Right hindlimb (tissue), 1 donor: ENCODE measurements at regions not wholly inside any gene's neighbourhood (a gene's known extent, or its start where the extent isn't known, plus 50 kb on each side); places are given as distances from the start of the nearest gene placed in this dataset.

Experiments used
- DNase-seq: peaks from one replicate; pipeline ENCODE4 v3.0.0-alpha.2; 2018

DNA sequence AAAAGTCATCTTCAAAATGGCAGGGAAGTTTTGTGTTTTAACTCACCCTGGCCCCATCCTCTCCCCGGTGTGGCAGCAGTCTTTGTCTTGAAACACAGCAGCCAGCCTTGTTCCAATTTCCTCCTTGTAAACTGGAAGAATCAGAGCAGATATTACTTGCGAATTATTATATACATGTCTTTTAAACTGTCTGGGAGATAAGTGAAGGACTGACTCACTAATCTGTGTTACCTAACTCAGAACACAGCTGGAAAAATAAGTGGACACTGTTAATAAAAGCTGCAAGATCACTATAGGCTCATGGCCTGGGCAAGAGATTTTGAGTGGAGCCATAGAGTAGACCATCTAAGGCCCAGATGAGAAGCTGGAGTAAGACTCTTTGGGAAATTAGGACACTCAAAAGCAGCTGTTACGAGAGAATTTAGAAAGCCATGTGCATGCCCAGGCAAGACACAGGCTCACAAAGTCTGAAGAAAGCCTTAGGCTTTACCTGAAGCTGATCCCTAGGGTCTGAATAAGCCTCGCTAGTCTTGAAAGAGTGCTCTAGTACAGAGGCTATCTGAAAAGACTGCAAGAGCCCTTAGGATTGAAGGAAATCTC lies 233.0 kb upstream of the RAB4A start:
- DNase-seq, result no peak

DNA sequence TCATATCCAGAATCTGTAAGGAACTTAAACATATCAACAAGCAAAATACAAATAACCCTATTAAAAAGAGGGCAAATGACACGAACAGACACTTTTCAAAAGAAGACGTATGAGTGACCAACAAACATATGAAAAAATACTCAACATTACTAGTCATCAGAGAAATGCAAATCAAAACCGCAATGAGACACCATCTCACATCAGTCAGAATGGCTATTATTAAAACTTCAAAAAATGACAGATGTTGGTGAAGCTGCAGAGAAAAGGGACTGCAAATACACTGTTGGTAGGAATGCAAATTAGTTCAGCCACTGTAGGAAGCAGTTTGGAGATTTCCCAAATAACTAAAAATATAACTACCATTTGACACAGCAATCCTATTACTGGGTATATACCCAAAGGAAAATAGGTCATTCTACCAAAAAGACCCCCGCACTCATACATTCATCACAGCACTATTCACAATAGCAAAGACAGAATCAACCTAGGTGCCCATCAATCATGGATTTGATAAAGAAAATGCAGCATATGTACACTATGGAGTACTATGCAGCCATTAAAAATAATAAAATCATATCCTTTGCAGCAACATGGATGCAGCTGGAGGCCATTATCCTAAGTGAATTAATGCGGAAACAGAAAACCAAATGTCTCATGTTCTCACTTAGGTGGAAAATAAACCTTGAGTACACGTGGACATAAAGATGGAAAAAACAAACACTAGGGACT lies 230.1 kb upstream of the RAB4A start:
- DNase-seq, result no peak

DNA sequence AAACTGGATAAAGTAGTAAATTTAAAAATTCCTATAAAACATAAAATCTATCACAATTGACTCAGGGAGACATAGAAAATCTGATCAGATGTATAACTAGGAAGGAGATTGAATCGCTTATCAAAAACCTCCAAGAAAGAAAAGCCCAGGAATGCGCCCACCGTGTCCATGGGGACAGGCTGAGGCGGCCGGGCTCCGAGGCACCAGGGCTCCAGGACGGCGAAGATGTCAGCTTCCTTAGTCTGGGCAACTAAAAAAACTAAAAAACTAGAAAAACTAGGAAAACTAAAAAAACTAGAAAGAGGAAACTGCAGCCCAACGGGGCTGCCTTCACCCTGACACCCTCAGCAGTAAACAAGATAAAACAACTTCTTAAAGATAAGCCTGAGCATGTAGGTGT lies 229.0 kb upstream of the RAB4A start:
- no peak for DNase-seq

DNA sequence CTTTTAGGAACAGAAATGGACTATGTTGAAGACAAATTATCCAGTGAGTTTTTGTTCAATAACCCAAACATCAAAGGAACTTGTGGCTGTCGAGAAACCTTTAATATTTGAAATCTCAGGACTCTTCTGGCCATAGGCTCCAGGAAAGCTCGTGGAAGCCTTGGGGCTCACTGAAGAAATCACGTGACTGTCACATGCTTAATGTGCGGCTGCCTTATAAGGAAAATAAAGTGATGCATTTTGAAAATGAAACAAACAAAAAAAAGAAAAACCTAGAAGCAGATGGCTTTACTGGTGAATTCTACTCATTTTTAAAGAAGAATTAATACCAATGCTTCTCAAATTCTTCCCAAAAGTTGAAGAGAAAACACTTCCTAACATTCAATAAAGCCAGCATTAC lies 228.4 kb upstream of the RAB4A start:
- DNase-seq, result no peak

DNA sequence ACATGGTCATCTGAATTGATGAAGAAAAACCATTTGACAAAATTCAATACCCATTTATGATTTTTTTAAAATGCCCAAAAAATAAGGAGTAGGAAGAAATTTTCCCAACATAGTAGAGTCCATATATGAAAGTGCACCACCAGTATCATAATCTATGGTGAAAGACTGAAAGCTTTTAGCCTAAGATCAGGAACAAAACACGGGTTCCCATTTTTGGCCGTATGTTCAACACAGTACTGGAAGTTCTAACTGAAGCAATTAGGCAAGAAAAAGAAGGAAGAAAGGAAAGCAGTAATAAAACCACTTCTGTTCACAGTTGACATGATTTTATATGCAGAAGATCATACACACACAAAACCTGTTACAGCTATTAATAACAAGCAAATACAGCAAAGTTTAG lies 227.8 kb upstream of the RAB4A start:
- no peak for DNase-seq

DNA sequence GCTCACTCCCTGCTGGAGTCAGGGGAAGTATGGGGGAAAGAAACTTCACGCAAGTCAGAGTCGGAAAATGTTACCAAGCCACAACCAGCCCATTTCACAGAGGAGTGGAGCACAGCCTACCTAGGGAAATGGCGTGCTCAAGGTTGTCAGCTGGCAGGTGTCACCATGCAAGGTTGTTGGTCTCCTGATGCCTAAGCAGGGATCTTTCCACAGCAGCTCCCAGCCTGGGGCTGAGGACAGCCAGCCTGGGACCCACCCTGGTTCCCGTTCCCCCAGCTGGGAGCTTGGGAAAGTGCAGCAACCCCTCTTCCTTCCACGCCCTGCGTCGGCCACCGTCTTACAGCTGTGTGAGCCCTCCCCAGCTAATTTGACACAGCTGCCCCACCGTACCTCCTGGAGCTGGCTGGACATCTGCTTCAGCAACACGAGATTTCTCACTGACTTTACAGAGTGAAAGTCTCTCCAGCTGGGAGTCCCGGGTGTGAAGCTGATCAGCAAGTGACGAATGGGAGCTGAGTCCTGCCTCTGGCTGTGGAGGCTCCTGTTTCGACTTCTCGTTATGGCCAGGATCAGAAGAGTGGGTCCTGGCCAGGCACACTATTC lies 224.6 kb upstream of the RAB4A start:
- peak; percentile 69 for DNase-seq

DNA sequence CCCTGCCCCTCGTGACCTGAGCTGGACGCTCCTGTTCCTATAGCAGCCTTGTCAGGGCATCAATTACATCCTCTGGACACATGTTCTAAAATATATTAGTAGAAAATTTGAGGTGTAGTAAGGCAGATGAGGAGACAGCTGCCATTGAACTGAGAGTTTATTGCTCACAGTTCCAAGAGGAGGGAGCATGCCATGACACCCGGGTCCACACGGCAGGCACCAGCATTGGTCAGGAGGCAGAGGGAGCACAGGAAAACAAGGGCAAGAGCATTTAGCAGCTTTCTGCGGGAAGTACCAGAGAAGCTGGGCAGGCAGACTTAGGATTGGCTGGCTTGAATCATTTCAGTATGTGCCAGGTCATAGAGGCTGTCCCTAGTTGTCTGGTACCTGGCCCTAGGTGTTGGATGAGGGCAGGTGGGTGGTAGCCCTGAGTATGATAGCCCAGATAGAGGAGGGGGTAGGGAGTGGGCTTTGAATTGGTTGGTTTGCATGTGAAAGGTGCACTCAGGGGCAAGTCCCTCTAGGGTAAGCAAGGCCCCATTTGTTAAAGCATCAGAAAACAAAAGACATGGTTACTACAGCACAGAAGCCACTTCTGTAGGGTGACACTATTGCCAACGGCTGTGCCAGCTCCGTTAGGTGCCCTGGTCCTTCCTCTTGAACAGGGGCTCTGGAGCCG lies 223.6 kb upstream of the RAB4A start:
- no peak for DNase-seq

DNA sequence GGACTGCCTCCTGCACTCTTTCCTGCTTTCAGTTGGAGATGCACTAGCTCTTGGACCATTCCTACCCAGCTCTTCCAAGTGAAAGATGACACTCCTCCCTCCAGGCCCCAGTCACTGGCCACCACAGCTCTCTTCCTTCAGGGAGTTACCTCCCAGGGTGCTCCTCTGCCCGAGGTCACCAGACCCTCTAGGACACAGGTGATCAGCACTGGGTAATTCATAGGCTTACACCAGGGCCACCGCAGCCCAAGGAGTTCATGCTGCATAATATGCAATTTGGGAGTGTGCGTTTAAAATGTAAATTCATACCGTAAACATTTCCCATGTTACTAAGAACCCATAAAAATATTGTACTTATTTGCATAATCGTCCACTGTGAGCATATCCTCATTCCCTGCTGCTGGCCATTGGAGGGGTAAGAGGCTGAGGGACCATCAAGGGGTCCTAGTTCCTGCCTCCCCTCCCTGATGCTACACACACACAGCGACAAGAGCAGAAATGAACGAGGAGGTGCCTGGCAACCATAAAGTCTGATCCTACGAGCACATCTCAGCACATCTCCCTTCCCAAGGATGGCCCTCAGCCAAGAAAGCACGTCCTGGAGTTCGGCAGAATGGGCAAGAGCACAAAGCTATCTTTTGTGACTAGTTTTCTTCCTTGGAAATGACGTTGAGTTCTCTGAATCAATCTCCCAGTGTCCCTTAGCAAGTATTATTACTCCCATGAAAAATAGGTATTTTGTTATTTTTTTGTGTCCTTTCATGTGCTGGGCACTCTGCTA lies 222.9 kb upstream of the RAB4A start:
- no peak for DNase-seq

DNA sequence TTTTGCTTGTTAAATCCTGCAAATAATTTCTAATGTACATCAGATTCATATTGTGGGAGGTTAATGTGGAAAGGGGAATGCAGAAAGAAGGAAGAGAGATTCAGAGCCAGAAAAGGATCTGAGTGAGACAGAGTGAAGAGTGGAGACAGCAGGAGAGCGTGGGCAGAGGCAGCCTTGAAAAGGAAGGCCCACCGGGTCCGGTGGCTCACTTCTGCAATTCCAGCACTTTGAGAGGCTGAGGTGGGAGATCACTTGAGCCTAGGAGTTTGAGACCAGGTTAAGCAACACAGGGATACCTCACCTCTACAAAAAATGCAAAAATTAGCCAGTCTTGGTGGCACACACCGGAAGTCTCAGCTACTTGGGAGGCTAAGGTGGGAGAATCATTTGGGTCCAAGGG lies 222.0 kb upstream of the RAB4A start:
- DNase-seq, result no peak

DNA sequence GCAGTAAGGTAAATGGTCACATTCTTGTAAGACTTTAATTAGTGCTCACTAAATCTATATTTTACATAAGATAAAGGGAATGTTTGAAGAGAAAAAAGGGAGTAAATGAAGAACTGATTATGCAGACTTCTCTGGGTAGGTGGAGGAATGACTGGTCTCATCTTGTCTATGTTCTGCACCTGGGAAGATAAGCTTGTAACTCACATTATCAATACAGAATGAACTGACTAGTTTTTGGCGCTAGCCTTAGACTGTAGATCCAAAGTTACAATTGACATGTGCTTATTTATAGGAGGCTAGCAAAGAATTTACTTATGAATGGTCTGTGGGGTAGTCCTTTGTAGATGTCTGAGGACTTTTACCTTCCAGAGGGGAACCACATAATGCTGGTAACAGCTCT lies 214.9 kb upstream of the RAB4A start:
- DNase-seq, result no peak

DNA sequence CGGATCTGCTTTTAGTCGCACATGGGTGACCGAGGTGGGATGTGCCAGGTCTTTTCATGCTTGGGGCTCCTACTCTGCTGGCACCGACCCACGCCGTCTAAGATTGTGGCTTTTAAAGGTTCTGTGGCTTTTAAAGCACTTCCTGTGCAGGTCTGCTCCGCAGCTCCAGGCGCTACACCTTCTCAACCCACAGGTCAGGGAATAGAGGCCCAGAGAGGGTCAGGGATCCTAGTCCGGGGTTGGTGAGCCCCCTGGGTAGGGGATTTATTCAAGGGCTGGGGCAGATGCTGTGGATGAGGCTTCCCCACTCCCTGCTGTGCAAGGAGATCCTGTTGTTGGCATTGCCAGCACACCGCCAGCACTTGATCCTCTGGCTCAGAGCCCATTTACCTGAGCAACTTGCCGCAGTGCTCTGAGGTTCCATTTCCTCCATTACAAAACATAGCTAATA lies 212.8 kb upstream of the RAB4A start:
- no peak for DNase-seq

DNA sequence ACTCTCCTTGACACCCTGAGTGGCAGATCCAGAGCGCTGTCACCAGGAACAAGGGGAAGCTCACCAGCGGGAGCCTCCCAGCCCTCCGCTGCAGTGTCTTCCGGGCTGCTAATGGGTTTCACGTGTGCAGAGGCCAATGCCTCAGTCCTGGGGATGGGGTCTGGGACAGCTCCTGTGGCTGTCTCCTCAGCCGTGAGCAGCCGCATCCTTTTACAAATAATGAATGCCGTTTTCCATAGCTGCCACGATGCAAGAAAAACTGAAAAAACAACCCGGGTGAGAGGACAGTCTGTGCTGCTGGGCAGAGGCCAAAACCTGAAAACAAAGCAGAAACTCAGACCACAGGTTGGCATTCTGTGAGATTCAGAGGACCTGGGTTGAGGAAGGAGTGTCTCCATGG lies 212.2 kb upstream of the RAB4A start:
- DNase-seq, result peak; percentile 41

DNA sequence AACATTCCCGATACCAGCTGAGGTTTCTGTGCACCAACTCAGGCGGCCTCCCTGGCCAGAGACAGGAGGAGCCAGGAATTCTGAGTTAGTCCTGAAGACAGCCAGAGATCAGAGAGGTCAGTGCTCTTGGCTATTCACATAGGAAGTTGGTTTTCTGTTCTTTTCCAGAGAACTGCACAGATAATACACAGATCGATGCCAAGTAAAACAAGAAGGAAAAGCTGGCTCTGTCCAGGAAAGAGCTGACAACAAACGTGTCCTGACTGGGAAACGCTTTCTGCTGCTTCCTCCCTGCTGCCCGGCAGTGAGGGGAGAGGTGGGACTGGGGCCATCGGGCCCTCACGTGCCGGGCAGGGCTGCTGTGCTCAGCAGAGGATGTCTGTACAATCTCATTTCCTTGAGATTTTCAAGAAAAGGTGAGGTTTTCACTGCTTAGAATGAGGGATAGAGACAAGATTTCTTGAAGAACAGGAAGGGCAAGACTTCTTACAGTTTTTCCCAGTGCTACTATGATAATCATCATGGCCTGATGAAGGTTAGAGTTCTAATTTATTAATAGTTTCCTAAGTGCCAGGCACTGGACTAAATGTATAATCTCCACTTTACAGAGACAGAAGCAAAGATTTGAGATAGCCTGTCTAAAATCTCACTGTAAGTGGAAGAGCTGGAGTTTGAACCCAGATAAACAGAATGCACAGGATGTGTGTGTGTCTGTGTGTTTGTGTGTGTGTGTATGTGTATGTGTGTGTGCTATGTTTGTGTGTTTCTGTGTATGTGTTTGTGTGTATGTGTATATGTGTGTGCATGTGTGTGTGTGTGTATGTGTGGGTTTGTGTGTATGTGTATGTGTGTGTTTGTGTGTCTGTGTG lies 211.0 kb upstream of the RAB4A start:
- peak; percentile 63 for DNase-seq

DNA sequence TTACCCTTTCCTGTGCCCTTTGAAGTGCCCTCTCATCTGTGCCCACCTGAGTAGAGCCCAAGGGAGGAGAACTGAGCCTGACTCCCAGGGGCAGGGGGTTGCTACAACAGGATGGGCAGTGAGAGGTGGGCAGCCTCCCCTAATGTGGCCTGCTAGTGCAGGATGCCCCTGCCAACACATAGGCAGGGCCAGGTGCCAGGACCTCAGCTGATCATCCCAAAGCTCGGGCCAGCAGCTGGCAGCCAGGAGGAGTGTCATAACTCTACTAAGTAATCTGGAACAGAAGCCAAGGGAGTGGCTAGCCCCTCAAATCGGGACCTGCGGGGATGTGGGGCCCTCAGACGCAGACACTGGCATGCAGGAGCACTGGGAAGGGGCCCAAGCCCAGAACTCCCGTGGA lies 208.8 kb upstream of the RAB4A start:
- no peak for DNase-seq

DNA sequence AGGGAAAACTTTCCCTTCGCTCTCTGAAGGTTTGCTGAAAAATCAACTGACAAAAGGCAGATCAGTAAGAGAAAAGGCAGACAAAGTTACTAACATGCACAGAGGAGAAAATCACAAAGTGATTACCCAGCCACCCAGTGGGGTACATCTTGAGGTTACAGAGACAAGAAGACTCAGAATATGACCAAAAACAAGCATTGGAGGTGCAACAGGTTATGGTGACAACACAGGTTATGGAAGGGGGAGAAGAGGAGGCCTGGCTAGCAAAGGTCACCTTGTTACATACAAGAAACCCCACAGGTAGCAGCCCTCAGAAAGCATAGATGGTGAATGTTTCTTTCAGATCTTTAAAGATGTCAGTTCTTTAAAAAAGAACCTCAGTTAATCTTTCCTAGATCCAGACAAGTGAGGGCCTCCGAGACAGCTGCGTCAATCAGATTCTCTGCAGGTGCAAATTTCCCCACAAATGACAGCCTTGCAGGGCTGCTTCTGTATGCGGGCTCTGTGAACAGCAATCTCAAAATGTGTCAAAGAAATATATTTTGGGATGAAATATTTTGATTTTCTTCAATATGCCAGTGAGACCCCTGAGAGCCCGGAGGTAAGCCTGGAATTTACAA lies 207.6 kb upstream of the RAB4A start:
- DNase-seq, result no peak

DNA sequence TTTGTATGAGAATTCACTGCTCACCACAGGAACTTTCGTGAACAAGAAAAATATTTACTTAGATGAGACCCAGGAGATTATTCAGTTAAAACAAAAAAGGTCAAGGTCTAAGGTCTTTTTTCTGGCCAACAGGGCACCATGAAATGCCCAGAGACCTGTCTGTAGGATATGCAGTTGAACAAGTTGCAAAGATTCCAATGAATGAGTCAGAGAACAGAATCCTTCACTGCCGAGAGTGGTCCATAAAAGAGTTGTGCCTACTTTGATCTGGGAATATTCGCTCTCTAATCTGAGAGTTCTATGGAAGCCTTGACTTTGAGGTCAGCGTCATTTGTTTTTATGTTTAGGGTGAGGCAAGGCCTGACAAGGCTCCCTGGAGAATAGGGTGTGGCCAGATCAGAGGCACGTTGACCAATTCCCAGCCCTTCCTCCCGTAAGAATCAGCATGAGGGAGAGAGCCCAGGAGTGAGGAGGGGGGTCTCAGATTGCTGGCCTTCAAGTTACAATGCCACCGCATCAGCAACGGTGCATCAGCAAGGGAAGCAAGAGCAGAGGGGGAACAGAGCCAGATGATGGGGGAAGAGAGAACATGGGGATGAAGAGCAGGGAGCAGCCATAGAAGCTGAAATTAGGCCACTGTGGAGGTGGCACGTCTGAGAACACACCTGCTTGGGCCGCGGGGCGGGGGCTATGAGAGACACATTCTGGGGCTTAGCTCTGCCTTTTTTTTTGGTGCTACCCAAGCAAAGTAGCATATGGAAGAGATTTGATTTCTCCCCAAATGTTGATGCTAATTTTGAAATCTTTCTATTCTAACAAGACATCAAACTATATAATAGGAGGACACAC lies 206.4 kb upstream of the RAB4A start:
- no peak for DNase-seq

DNA sequence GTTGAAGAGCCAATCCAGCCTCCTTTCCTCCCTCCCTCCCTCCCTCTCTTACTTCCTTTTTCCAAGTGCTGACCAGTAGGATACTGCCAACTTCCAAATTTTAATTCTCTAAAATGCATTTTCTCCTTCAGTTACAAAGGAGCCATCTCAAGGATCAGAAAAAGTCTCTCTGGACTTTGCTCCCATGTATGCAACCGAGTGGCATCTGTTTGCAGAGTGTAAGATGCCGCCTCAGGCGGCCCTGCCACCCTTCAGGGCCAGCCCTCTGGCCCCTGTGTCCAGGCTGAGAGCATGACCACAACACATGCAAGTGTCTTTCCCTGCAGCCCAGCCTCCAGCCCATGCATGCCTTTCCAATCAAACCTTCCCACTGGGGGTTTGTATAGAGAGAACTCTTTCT lies 205.3 kb upstream of the RAB4A start:
- DNase-seq, result no peak

DNA sequence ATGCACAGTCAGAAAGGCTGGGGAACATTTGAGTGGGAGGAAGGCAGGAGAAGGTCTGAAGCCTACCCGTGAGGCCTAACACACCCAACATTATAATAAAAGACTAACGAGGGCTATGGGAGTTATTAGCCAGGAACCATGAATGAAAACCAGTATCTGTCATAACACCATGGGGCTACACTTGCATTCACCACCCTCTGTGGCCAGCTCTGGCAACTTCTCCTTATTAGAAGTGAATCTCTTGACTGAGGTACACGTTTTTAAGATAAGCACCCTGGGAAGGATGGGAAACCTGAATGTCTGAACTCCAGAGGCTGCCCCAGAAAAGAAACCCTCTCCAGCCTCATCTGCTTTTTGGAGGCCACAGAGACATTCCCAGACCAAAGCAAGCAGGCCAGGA lies 204.3 kb upstream of the RAB4A start:
- DNase-seq, result no peak

DNA sequence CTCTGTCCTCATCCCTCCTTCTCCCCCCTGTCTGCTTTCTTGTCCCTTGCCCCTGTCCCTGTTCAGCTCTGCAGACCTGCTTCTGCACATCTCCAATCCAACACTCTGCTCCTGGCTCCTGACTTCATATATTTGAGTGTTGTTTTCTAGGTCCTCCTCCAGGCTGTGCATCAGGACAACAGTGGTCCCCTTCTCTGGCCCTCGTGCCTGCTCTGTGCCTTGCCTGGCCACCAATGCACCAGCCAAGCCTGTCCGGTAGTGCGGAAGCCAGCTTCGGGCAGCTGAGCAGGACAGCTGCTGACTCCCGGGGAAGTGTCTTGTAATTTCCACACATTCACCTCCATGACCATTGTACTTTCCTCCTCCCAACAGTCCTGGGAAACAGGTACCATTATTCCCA lies 203.4 kb upstream of the RAB4A start:
- DNase-seq, result no peak

DNA sequence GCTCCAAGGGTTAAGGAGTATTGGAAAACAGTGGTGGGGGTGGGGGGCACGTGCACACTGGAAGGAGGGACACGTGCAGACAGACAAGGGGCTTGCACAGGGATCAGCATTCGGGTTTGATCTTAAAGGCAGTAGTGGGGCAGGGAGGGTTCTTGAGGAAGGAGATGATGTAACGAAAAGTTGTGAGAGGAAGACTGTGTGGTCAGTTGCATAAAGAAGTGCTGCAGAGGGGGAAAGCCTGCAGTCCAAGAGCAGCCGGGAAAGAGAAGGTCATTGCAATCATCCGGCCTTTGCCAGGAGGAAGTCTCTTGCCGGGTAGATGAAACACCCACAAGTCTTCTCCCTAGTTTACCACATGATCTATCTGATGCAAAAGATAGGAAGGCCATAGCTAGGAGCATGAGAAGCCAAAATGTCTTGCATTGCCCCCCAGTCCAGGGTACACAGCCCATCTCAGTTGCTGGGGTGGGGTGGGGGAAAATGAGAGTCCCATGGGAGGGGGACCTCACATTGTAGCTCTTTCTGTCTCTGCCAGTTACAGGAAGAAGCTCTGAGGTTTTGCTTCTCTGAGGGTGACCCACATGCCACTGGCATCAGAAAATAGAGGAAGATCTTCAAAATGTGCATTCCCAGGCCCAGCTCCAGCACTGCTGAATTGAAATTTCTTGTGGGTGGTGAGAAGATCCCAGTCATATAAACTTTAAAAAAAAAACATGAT lies 202.5 kb upstream of the RAB4A start:
- peak; percentile 28 for DNase-seq
